A172 (cell line): ENCODE measurements at regions not wholly inside any gene's neighbourhood (a gene's known extent, or its start where the extent isn't known, plus 50 kb on each side); places are given as distances from the start of the nearest gene placed in this dataset.

ENCODE experiments used
- DNase-seq: peaks from one replicate; pipeline ENCODE4 v3.0.0-alpha.2; 2015; ENCODE audit warnings: low spot score

DNA sequence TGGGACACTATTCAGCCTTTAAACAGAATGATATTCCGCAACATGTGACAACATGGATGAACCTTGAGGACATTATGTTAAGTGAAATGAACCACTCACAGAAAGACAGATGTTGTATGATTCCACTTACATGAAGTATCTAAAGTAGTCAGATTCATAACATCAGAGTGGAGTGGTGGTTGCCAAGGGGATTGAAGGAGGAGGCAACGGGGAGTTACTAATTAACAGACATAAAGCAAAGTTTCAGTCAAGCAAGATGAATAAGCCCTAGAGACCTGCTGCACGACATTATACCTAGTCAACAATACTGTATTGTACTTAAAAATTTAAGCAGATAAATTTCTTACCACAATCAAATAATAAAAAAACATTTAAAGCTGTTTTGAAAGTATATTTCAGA lies 105.0 kb upstream of the NR0B1 start:
- no peak for DNase-seq

GRCh38 chrX:30402366-30402765 lies 93.2 kb upstream of the NR0B1 start:
- no peak for DNase-seq

DNA sequence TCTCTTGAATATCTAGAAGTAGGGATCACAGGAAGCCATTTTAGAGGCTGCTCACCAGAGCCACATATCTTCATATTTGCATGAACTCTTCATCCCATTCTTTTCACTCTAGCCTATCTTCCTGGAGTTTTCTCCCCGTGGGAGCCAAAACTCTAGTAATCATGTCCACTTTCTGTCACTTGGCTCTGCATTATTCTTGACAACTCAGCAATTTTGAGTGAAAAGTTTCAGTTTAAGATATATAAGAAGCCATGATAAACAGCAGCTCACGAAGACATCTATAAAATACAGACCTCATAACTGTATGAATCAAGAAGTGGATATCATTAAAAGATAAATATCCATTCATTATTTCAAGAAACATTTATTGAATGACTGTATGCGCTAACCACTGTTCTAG lies 79.1 kb upstream of the NR0B1 start:
- DNase-seq = no peak

DNA sequence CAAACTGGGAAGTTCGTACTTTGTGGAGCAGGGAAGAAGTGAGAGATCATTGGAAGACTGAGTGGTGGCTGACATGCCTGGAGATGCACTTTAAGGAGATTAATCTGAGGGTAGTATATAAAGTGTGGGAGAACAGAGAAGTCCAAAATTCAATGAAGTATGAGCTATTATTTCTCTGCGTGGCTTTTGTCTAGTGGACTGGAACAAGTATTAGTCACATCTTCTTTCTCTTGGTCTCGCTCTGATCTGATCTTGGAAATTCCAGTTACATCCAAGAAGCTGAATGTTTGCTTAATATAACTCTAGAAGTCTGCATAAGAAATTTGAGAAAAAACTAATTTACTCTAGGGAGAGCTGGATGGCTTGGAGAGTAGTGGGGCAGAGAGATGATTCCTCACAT lies 64.8 kb upstream of the NR0B1 start:
- DNase-seq = peak; percentile 37

DNA sequence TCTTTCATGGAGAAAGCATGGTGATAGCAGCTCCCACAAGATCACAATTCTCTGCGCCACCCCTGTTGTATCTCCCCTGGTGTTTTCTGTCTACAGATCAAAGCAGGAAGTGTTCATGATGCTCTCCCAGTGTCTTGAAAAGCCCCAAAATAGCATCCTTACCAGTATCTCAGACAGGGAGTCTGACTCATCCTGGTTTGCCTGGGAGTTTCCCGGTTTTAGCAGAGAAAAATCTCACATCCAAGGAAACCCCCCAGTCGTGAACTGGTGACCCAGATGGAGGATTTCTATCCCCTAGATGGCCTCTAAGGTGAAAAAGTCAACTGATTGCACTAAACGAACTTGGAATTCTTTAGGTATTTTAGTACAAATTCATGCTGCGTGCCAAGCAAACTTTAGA lies 64.3 kb upstream of the NR0B1 start:
- peak; percentile 85 for DNase-seq

- no peak for DNase-seq
These were observed 55.0 kb upstream of the NR0B1 start for GRCh38 chrX:30364229-30364628.
